ENCODE measurements at regions not wholly inside any gene's neighbourhood (a gene's known extent, or its start where the extent isn't known, plus 50 kb on each side); places are given as distances from the start of the nearest gene placed in this dataset.

DNA sequence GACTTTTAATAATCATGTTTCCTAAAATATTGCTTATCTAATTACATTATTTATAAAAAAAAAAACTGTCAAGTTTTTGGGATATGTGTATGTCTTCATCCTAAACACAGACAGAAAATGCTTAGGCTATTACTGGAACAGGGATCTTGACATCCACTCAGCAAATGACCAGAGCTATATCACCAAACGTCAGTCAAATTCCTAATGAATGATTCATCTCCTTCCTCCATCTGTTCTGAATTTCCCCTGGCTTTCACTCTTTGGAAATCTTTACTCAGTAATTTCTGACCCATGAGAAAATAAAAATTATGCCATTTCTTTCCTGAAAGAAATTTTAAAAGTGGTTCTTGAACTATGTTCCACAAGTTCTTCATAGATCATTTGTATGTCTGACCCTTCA, 552.4 kb upstream of the KCND2 start:
- TF ChIP-seq BHLHE40 (IDR thresholded peaks at IDR 0.05; ENCODE audit: borderline replicate concordance) (no peak), HDGF (IDR thresholded peaks at IDR 0.05; ENCODE audit: borderline replicate concordance) (no peak), ARNT (IDR thresholded peaks at IDR 0.05) (no peak), SP1 (IDR thresholded peaks at IDR 0.05) (no peak), ELF4 (IDR thresholded peaks at IDR 0.05) (no peak)
